GM03348 (cell line): ENCODE measurements at regions not wholly inside any gene's neighbourhood (a gene's known extent, or its start where the extent isn't known, plus 50 kb on each side); places are given as distances from the start of the nearest gene placed in this dataset.
A peak's percentile ranks its signal among the peaks of the same experiment; 100 is the strongest.

Experiments
- DNase-seq: peaks from one replicate; pipeline ENCODE4 v3.0.0; 2012; ENCODE audit warnings: low spot score

- DNase-seq, result no peak
Measured at GRCh38 chr6:8525370-8525769, 90.0 kb upstream of the SLC35B3 start.

DNA sequence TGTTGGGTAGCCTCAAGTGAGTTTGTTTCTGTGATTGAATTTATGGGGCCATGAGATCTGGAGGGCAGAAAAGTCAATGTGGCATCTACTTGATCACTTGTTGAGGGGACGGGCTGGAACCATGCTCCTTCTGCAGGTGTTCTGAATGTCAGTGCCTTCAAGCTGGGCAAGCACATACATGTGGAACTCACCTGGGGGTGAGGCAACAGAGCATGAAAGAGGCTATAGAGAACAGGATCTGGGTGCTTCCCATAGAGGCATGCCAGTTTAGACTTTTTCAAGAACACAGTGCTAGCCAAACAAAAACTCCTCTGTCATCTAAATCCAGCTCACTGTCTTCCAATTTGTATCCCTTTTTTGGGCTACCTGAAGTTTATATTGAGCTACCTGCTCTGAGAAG, 77.8 kb upstream of the SLC35B3 start:
- DNase-seq, result no peak

- no peak for DNase-seq
Measured at GRCh38 chr6:8507286-8507685, 71.9 kb upstream of the SLC35B3 start.

GRCh38 chr6:8506126-8506525, 70.8 kb upstream of the SLC35B3 start:
- DNase-seq, result no peak

DNA sequence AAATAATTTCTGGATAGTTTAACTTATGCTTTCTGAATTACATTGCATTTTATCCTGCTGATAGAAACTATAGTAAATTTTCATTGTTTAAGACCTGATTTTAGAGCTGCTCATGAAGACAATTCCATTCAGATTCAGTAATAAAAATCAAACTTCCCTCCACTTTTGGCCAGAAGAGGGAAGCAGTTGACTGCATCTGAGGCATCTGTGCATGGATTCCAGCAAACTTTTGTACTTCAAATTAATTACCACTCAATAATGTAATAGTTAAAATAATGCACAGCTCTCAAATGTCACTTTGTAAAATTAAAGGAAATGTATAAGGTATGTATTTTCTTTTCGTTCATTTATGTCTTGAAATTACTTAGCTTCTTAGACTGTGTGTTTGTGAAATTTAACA, 64.2 kb upstream of the SLC35B3 start:
- DNase-seq, result peak; percentile 9

DNA sequence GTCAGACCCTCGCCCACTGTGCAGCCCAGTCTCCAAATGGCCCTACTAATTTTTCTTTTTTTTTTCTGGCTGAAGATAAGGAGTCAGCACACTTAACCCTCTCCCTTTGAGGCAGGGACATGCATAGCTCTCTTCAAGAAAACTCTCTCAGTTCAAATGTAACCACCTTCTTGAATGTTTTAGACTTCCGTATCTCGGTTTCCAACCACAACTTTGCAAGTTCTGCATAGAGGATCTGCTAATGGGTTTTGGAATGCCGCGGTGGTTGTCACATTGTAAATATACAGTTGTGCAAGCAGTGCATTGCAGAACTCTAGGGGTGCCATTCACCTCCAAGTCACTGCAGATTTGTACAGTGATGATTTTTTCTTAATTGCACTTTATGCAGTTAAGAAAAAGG, 59.4 kb upstream of the SLC35B3 start:
- DNase-seq, result no peak

DNA sequence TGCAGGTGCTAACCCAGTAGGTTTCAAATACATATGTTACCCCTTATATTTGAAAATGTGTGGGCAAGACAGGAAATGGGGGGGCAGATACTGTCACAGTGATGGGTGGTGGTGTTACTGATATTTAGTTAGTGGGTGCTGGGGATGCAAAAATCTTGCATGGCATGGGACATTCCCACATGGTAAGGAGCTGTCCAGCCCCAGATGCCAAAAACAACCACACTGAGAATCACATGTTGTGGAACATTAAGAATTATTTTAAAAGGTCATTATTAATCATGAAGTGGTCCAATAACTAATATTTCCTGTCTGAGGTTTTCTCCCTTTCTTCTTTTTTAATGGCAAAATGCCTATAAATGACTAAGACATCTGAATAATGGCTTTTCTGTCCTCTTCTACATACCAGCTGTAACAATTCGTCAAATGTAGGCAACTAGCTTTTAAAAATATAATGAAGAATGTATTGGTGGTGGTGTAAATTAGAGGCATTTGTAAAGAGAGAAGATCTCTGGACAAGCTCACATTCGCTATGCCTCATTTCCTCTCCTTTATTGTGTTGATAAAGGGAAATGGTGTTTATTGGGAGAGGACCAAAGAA, 57.3 kb upstream of the SLC35B3 start:
- no peak for DNase-seq
